SHP77 treated with DMSO at 0.1 percent for 48 hours (cell line): ENCODE measurements at regions not wholly inside any gene's neighbourhood (a gene's known extent, or its start where the extent isn't known, plus 50 kb on each side); places are given as distances from the start of the nearest gene placed in this dataset.
"Not testable (repeated sequence)": the region's sequence is repeated elsewhere in the genome, so short reads cannot be mapped to it uniquely, and the experiment has no call there.

Experiments used
- DNase-seq: peaks from one replicate; lab custom pipeline; 2025; lab: John Stamatoyannopoulos, UW

- no peak for DNase-seq
Measured at GRCh38 chr12:93208011-93208410, 169.7 kb upstream of the NUDT4 start.

GRCh38 chr12:93214523-93215289 is 163.0 kb upstream of the NUDT4 start:
- no peak for DNase-seq

GRCh38 chr12:93215290-93215678 is 162.4 kb upstream of the NUDT4 start:
- no peak for DNase-seq

GRCh38 chr12:93219947-93220346 is 157.8 kb upstream of the NUDT4 start:
- DNase-seq = no peak

- no peak for DNase-seq
Measured at GRCh38 chr12:93221841-93222240, 155.9 kb upstream of the NUDT4 start.

- DNase-seq = no peak
Measured at GRCh38 chr12:93223440-93224426, 154.0 kb upstream of the NUDT4 start.

- no peak for DNase-seq
Measured at GRCh38 chr12:93225094-93225493, 152.6 kb upstream of the NUDT4 start.

GRCh38 chr12:93226361-93226760 is 151.4 kb upstream of the NUDT4 start:
- DNase-seq = no peak

- DNase-seq = no peak
Measured at GRCh38 chr12:93229494-93230325, 148.0 kb upstream of the NUDT4 start.

GRCh38 chr12:93230326-93230720 is 147.4 kb upstream of the NUDT4 start:
- DNase-seq = no peak

GRCh38 chr12:93231938-93232337 is 145.8 kb upstream of the NUDT4 start:
- DNase-seq = no peak

- no peak for DNase-seq
Measured at GRCh38 chr12:93234641-93235040, 143.1 kb upstream of the NUDT4 start.

- DNase-seq = no peak
Measured at GRCh38 chr12:93235881-93236280, 141.8 kb upstream of the NUDT4 start.

- no peak for DNase-seq
Measured at GRCh38 chr12:93237235-93237915, 140.3 kb upstream of the NUDT4 start.

GRCh38 chr12:93238512-93239262 is 139.0 kb upstream of the NUDT4 start:
- DNase-seq = not testable (repeated sequence)

GRCh38 chr12:93239789-93240188 is 137.9 kb upstream of the NUDT4 start:
- DNase-seq = not testable (repeated sequence)

- no peak for DNase-seq
Measured at GRCh38 chr12:93242154-93242972, 135.4 kb upstream of the NUDT4 start.

- DNase-seq = no peak
Measured at GRCh38 chr12:93243382-93243688, 134.4 kb upstream of the NUDT4 start.

- no peak for DNase-seq
Measured at GRCh38 chr12:93243689-93244513, 133.8 kb upstream of the NUDT4 start.
